ENCODE measurements at regions not wholly inside any gene's neighbourhood (a gene's known extent, or its start where the extent isn't known, plus 50 kb on each side); places are given as distances from the start of the nearest gene placed in this dataset.

DNA sequence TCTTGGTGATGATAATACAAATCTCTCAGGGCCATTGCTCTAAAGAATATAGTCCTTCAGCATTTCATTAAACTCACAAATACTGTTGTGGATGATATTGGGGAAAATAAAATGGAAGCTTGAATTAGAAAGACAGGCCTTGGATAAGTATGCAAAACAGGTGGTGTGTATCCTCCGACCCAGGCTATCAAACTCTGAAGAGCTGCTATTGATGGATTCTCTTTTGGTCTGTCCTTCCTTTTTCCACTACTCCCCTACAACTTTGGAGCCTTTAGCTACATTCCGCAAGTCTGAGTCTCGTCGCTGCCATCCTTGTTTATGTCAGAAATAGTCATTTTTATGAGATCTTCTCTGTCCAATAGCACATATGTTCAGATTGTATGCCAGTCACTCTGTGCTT, 351.6 kb downstream of the KCNJ2 start:
- TF ChIP-seq POLR2A (IDR thresholded peaks at IDR 0.05) = no peak
- TF ChIP-seq, protein P1, sequence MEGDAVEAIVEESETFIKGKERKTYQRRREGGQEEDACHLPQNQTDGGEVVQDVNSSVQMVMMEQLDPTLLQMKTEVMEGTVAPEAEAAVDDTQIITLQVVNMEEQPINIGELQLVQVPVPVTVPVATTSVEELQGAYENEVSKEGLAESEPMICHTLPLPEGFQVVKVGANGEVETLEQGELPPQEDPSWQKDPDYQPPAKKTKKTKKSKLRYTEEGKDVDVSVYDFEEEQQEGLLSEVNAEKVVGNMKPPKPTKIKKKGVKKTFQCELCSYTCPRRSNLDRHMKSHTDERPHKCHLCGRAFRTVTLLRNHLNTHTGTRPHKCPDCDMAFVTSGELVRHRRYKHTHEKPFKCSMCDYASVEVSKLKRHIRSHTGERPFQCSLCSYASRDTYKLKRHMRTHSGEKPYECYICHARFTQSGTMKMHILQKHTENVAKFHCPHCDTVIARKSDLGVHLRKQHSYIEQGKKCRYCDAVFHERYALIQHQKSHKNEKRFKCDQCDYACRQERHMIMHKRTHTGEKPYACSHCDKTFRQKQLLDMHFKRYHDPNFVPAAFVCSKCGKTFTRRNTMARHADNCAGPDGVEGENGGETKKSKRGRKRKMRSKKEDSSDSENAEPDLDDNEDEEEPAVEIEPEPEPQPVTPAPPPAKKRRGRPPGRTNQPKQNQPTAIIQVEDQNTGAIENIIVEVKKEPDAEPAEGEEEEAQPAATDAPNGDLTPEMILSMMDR (IDR thresholded peaks at IDR 0.05) = no peak
- TF ChIP-seq POLR2AphosphoS5 (IDR thresholded peaks at IDR 0.05) = no peak
- no peak for TF ChIP-seq EP300 (IDR thresholded peaks at IDR 0.05)
